ENCODE measurements at regions not wholly inside any gene's neighbourhood (a gene's known extent, or its start where the extent isn't known, plus 50 kb on each side); places are given as distances from the start of the nearest gene placed in this dataset.

DNA sequence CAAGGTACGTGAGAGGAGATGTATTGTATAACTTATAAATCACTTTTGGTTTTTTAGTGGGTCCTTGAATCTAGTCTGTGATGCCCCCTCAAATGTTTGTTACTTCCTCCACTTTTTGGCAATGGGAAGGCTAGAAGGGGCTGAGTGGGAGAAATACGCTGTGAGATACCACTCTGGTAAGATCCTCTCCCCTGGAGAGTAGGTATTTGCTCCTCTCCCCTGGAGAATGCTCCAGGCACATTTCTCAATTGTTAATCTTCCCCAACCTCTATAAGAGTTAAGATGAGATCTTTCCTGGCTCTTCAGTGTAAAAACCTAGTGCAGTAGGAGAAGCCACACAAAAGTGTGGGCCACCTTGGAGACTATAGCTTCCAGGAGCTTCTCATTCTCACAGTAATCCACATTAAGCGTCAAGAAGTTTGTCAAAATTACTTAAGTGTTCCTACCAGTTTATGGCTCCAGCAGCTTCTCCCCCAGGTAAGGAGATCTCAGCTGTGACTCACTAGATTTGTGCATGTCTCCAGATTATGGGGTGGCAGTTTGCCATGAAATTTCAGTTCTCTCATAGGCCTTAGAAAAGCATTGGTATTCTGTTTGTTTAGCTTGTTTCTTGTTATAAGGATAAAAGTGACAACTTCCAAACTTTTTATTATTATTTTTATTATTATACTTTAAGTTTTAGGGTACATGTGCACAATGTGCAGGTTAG is 182.6 kb downstream of the FSIP2 start:
- TF ChIP-seq, protein P1, sequence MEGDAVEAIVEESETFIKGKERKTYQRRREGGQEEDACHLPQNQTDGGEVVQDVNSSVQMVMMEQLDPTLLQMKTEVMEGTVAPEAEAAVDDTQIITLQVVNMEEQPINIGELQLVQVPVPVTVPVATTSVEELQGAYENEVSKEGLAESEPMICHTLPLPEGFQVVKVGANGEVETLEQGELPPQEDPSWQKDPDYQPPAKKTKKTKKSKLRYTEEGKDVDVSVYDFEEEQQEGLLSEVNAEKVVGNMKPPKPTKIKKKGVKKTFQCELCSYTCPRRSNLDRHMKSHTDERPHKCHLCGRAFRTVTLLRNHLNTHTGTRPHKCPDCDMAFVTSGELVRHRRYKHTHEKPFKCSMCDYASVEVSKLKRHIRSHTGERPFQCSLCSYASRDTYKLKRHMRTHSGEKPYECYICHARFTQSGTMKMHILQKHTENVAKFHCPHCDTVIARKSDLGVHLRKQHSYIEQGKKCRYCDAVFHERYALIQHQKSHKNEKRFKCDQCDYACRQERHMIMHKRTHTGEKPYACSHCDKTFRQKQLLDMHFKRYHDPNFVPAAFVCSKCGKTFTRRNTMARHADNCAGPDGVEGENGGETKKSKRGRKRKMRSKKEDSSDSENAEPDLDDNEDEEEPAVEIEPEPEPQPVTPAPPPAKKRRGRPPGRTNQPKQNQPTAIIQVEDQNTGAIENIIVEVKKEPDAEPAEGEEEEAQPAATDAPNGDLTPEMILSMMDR (conservative IDR thresholded peaks at IDR 0.05): no peak
- no peak for TF ChIP-seq ZFX (IDR thresholded peaks at IDR 0.05)
- H3K27ac ChIP-seq: no peak overlapping the region

DNA sequence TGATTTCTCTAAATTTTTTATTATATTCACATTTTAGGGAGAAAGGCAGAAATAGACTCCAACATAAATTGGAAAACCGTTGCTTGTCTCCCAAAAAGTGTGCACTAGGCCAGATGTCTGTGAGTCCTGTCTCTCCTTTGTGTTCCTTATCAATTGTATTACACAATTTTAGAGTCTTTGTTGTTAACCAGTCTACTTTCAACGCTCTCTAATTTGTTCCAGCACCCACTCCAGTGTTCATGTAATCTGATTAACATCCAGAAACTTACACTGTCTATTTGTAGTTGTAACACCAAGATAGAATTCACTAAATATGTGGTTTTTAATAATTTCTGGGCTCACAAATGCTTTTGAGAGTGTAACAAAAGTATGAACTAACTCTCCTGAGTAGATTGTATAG is 195.6 kb downstream of the FSIP2 start:
- TF ChIP-seq, protein P1 (conservative IDR thresholded peaks at IDR 0.05): no peak
- no peak for TF ChIP-seq ZFX (IDR thresholded peaks at IDR 0.05)
- H3K27ac ChIP-seq: no peak overlapping the region

DNA sequence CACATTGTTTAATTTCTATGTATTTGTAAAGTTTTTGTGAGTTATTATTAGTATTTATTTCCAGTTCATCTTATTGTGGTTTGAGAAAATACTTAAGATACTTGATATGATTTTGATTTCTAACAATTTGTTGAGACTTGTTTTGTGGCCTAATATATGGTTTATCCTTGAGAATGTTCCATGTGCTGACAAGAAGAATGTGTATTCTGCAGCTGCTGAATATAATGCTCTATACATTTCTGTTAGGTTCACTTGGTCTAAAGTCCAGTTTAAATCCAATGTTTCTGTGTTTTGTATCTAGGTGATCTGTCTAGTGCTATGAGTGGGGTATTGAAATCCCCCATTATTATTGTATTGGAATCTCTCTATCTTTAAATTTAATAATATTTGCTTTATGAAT is 201.3 kb downstream of the FSIP2 start:
- TF ChIP-seq ZFX (IDR thresholded peaks at IDR 0.05): no peak
- TF ChIP-seq, protein P1 (conservative IDR thresholded peaks at IDR 0.05): no peak
- H3K27ac ChIP-seq: no peak overlapping the region

DNA sequence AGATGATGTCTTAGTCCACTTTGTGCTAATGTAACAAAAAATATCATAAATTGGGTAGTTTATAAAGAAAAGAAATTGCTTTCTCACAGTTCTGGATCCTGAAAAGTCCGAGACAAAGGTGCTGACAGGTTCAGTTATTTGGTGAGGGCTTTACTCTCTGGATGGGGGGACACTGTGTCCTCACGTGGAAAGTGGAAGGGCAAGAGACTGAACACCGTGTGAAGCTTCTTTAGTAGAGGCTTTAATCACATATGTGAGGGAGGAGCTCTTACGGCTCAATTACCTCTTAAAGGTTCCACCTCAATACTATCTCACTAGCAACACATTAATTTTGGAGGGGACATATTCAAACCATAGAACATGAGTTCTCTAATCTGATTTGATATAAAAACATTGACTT is 204.3 kb downstream of the FSIP2 start:
- no peak overlapping the region for H3K27ac ChIP-seq
- TF ChIP-seq, protein P1 (conservative IDR thresholded peaks at IDR 0.05): no peak
- TF ChIP-seq ZFX (IDR thresholded peaks at IDR 0.05): no peak

DNA sequence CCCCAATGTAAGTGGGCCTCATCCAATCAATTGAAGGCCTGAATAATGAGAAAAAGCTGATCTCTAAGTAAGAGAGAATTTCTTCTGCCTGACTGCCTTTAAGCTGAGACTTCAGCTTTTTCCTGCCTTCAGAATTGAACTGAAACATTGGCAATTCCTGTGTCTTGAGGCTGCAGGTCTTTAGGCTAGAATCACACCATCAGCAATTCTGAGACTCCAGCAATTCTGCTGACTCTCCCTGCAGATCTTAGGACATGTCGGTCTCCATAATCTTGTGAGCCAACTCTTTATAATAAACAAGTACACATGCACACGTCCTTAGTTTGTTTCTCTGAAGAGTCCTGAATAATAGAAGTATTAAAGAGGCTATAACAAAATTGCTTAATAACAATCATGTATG is 209.1 kb downstream of the FSIP2 start:
- no peak overlapping the region for H3K27ac ChIP-seq
- no peak for TF ChIP-seq ZFX (IDR thresholded peaks at IDR 0.05)
- TF ChIP-seq, protein P1 (conservative IDR thresholded peaks at IDR 0.05): no peak

DNA sequence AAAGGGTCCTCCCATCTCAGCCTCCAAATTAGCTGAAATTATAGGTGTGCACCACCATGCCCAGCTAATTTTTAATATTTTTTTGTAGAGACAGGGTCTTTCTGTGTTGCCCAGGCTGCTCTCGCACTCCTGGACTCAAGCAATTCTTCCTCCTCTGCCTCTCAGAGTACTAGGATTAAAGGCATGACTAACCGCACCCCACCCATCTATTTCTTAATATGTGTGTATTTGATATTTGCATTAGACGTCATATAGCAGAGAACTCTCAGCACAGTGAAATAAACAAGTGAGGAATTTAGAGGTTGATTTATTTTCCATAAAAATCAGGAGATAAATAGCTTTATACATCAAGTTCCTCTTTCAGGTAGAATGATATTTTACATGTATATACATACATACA is 213.5 kb downstream of the FSIP2 start:
- no peak for TF ChIP-seq ZFX (IDR thresholded peaks at IDR 0.05)

DNA sequence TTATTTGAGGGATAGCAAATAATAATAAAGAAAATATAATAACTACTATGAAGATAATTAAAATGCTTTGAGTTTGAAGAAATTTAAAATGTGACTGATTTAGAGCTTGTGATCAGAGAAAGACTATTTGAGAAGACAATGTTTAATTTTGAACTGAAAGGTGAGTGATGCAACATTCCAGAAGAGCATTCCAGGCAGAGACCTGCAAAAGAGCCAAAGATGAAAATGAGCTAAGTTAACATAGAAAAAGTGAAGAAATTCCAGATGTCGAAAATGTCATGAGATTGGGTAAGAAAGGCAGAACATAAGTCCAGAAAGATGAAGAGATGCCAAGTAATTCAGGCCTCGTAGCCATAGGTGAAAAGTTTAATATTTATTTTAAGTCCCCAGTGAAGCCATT is 215.8 kb downstream of the FSIP2 start:
- no peak overlapping the region for H3K27ac ChIP-seq
- TF ChIP-seq ZFX (IDR thresholded peaks at IDR 0.05): no peak

More for the DNA sequence above, 213.5 kb downstream of the FSIP2 start:
- no peak overlapping the region for H3K27ac ChIP-seq

DNA sequence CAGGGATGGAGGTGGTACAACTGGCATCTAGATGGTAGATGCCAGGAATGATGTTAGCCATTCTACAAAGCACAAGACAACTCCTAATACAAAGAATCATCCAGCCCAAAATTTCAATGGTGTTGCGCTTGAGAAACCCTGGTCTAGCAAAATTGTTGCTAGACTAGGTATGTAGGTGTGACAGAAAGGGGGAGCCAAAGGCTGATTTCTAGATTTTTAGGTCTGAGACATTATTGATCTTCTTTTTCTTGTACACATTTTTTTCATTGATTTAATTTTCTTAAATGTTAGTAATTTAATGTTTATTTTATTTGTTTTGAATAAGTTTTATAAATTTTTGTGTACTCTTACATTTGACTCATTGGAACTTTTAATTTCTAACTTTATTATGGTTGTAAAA is 216.4 kb downstream of the FSIP2 start:
- TF ChIP-seq, protein P1 (conservative IDR thresholded peaks at IDR 0.05): peak; percentile 10
- TF ChIP-seq ZFX (IDR thresholded peaks at IDR 0.05): no peak

More for the DNA sequence above, 216.4 kb downstream of the FSIP2 start:
- no peak overlapping the region for H3K27ac ChIP-seq
